PFSK-1 (cell line): ENCODE measurements at regions not wholly inside any gene's neighbourhood (a gene's known extent, or its start where the extent isn't known, plus 50 kb on each side); places are given as distances from the start of the nearest gene placed in this dataset.

Source experiments
- FOXP2 ChIP-seq: optimal IDR thresholded peaks from 2 replicates; pipeline ENCODE3; 2011; ENCODE audit warnings: borderline replicate concordance, control low read depth, inconsistent platforms; ENCODE audit not compliant: insufficient read depth; ENCODE audit errors: extremely low read length, extremely low read depth
- POLR2AphosphoS5 ChIP-seq: IDR thresholded peaks from 2 replicates; pipeline ENCODE4 v1.6.1; 2012; ENCODE audit warnings: low read depth, mild to moderate bottlenecking, control low read depth, low read length, moderate library complexity
- REST ChIP-seq, 2 experiments: IDR thresholded peaks; 2 replicates each; pipeline versions ENCODE4 v1.6.1 to v1.8.0; 2011 to 2012; ENCODE audit warnings: low read depth in 2 of 2, low read length in 2 of 2, control low read depth in 1 of 2, inconsistent platforms in 1 of 2, mild to moderate bottlenecking in 1 of 2, moderate library complexity in 1 of 2; ENCODE audit not compliant: insufficient read depth in 1 of 2
- SIN3A ChIP-seq: IDR thresholded peaks from 2 replicates; pipeline ENCODE4 v1.6.1; 2012; ENCODE audit warnings: mild to moderate bottlenecking, low read length, moderate library complexity, borderline replicate concordance; ENCODE audit not compliant: insufficient read depth
- TAF1 ChIP-seq: IDR thresholded peaks from 2 replicates; pipeline ENCODE4 v1.6.1; 2012; ENCODE audit warnings: low read length, control low read depth, borderline replicate concordance; ENCODE audit not compliant: insufficient read depth

DNA sequence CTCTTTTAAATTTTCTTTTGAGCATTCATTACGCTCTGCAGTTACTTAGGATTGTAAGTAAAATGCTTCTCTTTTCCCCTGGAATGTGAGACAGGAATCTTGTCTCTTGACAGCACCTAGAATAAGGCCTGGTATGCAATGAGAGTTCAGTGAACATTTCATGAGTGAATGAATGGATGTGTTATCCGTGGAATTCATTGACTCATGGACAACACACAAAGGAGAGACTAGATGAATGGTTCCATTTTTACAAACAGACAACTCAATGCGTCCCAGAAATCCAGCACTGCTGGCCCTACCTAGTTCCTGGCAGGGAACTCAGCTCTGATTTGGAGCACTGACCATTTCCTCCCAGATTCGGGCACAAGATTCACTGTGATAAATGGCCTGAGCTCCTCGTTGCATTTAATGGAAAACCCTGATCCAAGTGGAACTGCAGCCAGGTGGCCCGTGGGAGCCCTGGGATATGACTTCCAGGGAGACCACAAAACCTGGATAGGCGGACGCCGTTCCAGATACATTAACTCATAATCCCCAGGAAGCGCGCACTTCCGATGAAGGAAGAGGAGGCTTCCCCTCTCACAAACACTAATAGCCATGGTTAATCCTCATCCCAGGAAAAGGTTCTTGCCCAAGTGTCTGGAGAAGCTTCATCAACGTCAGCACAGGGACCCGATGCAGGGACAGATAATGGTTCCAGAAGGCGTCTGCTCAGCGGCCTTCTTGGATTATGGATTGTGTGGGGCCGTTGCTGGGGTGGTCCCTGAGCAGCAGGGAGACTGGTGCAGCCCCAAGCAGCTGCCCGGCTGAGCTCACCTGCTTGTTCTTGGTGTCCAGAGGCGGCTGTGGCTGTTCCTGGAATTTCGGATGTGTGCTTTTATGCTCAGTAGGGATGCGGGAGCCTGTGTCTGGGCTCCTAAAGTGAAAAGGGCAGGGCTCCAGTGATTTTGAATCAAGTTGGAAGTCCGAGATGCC lies 211.1 kb upstream of the TSHZ3 start:
- TF ChIP-seq TAF1 (no peak), SIN3A (no peak), REST (IDR thresholded peaks at IDR 0.05; ENCODE audit: insufficient read depth in 1 of 2, low read depth in 2 of 2, low read length in 2 of 2) (no peak), POLR2AphosphoS5 (no peak), FOXP2 (no peak)
